Keratinocyte (primary cell): ENCODE measurements at regions not wholly inside any gene's neighbourhood (a gene's known extent, or its start where the extent isn't known, plus 50 kb on each side); places are given as distances from the start of the nearest gene placed in this dataset.
"Not testable (repeated sequence)": the region's sequence is repeated elsewhere in the genome, so short reads cannot be mapped to it uniquely, and the experiment has no call there.

ENCODE experiments used
- EZH2 ChIP-seq: IDR thresholded peaks from one replicate; pipeline ENCODE4 v1.6.1; 2012; ENCODE audit warnings: inconsistent platforms, mild to moderate bottlenecking, low read length, moderate library complexity
- TF ChIP-seq, protein P1 (sequence below), 3 experiments: IDR thresholded peaks in 1 of 3; conservative IDR thresholded peaks in 1 of 3; optimal IDR thresholded peaks in 1 of 3; 2 replicates in 2 of 3; 3 replicates in 1 of 3; pipeline versions ENCODE3 to v1.5.1; 2011; ENCODE audit warnings: low read length in 3 of 3, mild to moderate bottlenecking in 3 of 3, moderate library complexity in 2 of 3, control low read depth in 1 of 3, inconsistent platforms in 1 of 3; ENCODE audit not compliant: insufficient read depth in 2 of 3; ENCODE audit errors: extremely low read depth in 1 of 3

DNA sequence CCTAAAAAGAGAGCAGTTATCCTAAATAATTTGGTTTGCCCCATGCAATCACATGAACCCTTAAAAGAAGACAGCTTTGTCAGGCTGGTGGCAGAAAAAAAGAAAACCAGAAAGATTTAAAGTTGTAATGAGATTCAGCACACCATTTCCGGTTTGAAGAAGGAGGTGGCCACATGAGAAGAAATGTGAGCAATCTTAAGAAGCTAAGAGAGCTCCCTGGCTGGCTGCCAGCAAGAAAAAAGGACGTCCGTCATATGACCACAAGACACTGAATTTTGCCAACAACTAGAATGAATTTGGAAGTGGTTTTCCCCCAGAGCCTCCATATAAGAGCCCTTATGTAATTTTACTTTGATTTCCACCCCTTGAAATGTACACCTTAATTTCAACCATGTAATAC is 528.7 kb upstream of the TGIF2LX start:
- TF ChIP-seq, protein P1, sequence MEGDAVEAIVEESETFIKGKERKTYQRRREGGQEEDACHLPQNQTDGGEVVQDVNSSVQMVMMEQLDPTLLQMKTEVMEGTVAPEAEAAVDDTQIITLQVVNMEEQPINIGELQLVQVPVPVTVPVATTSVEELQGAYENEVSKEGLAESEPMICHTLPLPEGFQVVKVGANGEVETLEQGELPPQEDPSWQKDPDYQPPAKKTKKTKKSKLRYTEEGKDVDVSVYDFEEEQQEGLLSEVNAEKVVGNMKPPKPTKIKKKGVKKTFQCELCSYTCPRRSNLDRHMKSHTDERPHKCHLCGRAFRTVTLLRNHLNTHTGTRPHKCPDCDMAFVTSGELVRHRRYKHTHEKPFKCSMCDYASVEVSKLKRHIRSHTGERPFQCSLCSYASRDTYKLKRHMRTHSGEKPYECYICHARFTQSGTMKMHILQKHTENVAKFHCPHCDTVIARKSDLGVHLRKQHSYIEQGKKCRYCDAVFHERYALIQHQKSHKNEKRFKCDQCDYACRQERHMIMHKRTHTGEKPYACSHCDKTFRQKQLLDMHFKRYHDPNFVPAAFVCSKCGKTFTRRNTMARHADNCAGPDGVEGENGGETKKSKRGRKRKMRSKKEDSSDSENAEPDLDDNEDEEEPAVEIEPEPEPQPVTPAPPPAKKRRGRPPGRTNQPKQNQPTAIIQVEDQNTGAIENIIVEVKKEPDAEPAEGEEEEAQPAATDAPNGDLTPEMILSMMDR (optimal IDR thresholded peaks at IDR 0.05 in 1 of 3, IDR thresholded peaks at IDR 0.05 in 1 of 3, conservative IDR thresholded peaks at IDR 0.05 in 1 of 3; ENCODE audit: extremely low read depth in 1 of 3, insufficient read depth in 2 of 3, low read length in 3 of 3): not testable (repeated sequence)
- TF ChIP-seq EZH2: not testable (repeated sequence)
